Mesodermal cell (in vitro differentiated cells): ENCODE measurements at regions not wholly inside any gene's neighbourhood (a gene's known extent, or its start where the extent isn't known, plus 50 kb on each side); places are given as distances from the start of the nearest gene placed in this dataset.
"Not testable (repeated sequence)": the region's sequence is repeated elsewhere in the genome, so short reads cannot be mapped to it uniquely, and the experiment has no call there.

Experiments used
- H3K27ac ChIP-seq: 2 replicates; pipeline ENCODE4 v1.7.0; 2013; ENCODE audit warnings: mild to moderate bottlenecking, low read depth, low read length, moderate library complexity; ENCODE audit not compliant: severe bottlenecking
- H3K36me3 ChIP-seq: 2 replicates; pipeline ENCODE4 v1.7.1; 2013; ENCODE audit warnings: mild to moderate bottlenecking, low read length, moderate library complexity; ENCODE audit not compliant: control insufficient read depth, insufficient read depth
- H3K4me1 ChIP-seq: one replicate; pipeline ENCODE4 v1.7.1; 2013; ENCODE audit warnings: mild to moderate bottlenecking, low read length; ENCODE audit not compliant: insufficient read depth, control insufficient read depth, poor library complexity, severe bottlenecking
- H3K4me3 ChIP-seq: 2 replicates; pipeline ENCODE4 v1.7.0; 2013; ENCODE audit warnings: low read length, control low read depth, mild to moderate bottlenecking; ENCODE audit not compliant: insufficient read depth, poor library complexity, severe bottlenecking; ENCODE audit errors: extremely low read depth
- H3K9me3 ChIP-seq: 2 replicates; pipeline ENCODE4 v1.7.1; 2013; ENCODE audit warnings: mild to moderate bottlenecking, low read length, moderate library complexity; ENCODE audit not compliant: control insufficient read depth
- WGBS, 2 experiments: methylation state at CpG; one replicate each; pipeline ENCODE4 v1.1.5; 2013; ENCODE audit warnings: missing lambda C conversion rate in 2 of 2; ENCODE audit not compliant: insufficient coverage in 2 of 2; 5-methylcytosine and 5-hydroxymethylcytosine counted together

DNA sequence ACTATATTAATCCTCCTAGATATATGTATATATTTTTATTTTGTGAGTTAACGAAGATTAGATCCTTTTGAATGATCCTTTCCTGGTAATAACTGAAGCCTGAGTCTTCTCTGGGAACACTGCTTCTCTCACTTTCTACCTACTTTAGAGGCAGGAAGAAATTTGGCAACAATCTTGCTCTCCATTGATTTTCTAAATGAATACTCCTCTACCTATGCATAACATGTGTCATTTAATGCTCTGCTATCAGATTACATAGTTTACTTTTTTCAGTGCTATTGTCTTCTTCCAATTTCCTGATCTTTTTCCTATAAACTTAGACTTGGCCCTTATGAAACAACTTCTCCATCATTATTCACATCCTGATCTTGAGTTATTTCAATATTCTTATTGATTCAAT, 60.4 kb upstream of the PDHA2 start:
- H3K9me3 ChIP-seq, result no peaks in the 10 kb centered on the region
- no peaks in the 10 kb centered on the region for H3K36me3 ChIP-seq
- H3K27ac ChIP-seq, result no peak overlapping the region
- WGBS, 2 experiments, result no CpG with 5 or more reads among the region's 1 CpG
- no peaks in the 10 kb centered on the region for H3K4me1 ChIP-seq
- no peak overlapping the region for H3K4me3 ChIP-seq

DNA sequence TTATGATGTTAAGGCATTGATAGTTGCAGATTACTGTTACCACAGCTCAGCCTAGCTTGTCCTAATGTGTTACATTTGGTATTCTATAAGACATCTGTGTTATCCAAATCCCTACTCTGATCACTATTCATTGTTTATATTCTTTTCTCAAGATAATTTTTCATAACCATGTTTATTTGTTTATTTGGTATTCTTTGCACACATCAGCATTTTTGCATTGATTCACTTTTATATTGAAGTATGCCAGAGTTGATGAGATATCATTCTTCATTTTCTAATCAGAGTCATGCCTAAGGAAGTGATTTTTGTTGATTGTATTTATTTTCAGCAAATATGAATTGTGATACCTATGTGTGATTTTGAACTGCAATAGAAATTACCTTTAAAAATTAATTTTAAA, 61.2 kb upstream of the PDHA2 start:
- H3K9me3 ChIP-seq, result no peaks in the 10 kb centered on the region
- H3K4me3 ChIP-seq, result no peak overlapping the region
- no peaks in the 10 kb centered on the region for H3K4me1 ChIP-seq
- no peaks in the 10 kb centered on the region for H3K36me3 ChIP-seq
- no peak overlapping the region for H3K27ac ChIP-seq

DNA sequence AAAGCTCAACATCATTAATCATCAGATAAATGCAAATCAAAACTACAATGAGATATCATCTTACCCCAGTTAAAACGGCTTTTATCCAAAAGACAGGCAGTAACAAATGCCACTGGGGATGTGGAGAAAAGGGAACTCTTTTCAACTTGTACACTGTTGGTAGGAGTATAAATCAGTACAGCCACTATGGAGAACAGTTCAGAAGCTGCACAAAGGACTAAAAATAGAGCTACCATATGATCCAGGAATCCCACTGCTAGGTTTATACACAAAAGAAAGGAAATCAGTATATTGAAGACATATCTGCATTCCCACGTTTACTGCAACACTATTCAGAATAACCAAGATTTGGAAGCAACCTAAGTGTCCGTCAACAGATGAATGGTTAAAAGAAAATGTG, 69.3 kb upstream of the PDHA2 start:
- not testable (repeated sequence) for H3K4me3 ChIP-seq, H3K27ac ChIP-seq
- no CpG with 5 or more reads among the region's 3 CpGs for WGBS, 2 experiments

DNA sequence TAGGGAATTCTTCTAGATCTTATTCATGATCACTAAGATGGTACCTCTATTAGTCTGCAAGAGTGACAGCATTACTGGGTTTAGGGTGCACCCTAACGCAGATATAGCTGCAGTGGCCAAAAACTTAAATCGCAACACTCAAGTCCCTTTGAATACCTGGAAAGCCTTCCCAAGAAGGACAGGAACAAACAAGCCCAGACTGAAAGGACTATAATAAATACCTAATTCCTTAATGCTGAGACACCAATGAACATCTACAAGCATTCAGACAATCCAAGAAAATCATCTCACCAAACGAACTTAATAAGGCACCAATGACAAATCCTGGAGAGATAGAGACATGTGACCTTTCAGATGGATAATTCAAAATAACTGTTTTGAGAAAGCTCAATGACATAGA, 74.9 kb upstream of the PDHA2 start:
- WGBS, 2 experiments, result 80 to 100% methylated on average over 2 of the region's 3 CpGs
- Histone ChIP-seq H3K4me1 (peaks cover 12% of the 10 kb centered on the region), H3K4me3 (no peak overlapping the region), H3K9me3 (no peaks in the 10 kb centered on the region), H3K36me3 (no peaks in the 10 kb centered on the region), H3K27ac (no peak overlapping the region)

More for the DNA sequence above, 69.3 kb upstream of the PDHA2 start:
- not testable (repeated sequence) for H3K36me3 ChIP-seq, H3K4me1 ChIP-seq, H3K9me3 ChIP-seq

DNA sequence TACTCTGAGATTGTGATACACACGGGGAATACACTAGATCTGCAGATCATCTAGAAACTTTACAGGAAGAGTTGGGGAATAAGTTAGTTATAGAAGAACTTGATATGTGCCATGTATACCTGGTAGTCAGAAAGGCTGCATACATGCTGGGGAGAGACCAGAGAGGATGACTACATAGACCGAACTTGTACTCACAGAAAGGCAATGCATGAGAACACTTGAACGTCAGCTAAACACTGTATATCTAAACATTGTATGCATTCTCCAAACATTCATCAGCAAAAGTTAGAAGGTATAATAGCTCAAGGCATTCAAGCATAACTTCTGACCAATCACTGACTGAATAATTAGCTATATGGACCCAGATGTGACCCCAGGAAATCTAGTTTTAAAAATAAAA, 78.0 kb upstream of the PDHA2 start:
- 88 to 100% methylated on average over 1 of the region's 3 CpGs for WGBS, 2 experiments
- H3K4me3 ChIP-seq, result no peak overlapping the region

DNA sequence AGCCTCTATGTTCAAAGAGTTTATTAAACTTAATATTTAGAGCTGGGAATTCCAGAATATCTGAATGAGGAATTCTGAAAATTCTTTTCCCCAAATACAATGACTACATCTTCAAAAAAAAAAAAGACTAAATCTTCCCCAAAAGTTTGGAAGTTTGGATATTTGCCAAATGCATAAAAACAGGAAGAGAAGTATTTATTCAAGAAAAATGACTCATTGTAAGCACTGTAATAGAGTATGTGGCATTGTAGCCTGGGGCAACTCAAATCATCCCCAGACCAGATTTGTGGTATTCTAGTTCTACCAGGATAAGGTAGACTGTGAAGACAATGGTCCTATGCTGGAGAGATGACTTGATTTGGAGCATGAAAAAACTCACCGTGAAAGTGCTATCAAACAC, 78.5 kb upstream of the PDHA2 start:
- Histone ChIP-seq H3K4me1 (peaks cover 12% of the 10 kb centered on the region), H3K4me3 (no peak overlapping the region), H3K27ac (no peak overlapping the region), H3K36me3 (no peaks in the 10 kb centered on the region), H3K9me3 (no peaks in the 10 kb centered on the region)
- 100% methylated on average over 1 of the region's 1 CpG for WGBS, 2 experiments

More for the DNA sequence above, 78.0 kb upstream of the PDHA2 start:
- no peak overlapping the region for H3K27ac ChIP-seq
- no peaks in the 10 kb centered on the region for H3K36me3 ChIP-seq
- peaks cover 12% of the 10 kb centered on the region for H3K4me1 ChIP-seq
- H3K9me3 ChIP-seq, result no peaks in the 10 kb centered on the region

DNA sequence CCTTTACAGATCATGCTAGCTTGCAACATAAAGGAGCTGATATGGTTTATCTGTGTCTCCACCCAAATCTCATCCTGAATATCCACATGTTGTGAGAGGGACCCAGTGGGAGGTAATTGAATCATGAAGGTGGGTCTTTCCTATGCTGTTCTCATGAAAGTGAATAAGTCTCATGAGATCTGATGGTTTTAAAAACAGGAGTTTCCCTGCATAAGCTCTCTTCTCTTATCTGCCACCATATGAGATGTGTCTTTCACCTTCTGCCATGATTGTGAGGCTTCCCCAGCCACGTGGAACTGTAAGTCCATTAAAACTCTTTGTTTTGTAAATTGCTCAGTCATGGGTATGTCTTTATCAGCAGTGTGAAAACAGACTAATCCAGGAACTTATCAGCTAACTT, 79.2 kb upstream of the PDHA2 start:
- H3K4me1 ChIP-seq, result peaks cover 12% of the 10 kb centered on the region
- not testable (repeated sequence) for H3K27ac ChIP-seq, H3K4me3 ChIP-seq, H3K36me3 ChIP-seq, H3K9me3 ChIP-seq
- 0% methylated on average over 1 of the region's 1 CpG; no CpG with 5 or more reads in 1 of the 2 experiments for WGBS, 2 experiments

DNA sequence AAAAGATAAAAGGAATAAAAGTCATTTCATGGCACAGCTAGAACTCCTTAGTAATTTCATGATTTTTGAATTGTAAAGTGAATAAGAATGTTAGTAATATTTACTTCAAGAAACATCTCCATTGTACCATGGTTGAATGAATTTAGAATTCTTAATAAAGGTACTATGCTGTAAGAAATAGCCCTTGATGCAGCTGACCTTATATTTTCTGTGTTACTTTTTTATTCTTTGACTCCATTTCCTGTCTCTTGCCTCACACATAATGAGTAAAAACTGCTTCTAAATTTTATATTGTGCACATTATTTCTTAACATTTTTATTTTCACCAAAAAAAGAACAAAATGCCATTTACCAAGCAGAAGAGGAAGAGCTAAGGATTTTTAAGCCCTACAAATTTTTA, 81.9 kb upstream of the PDHA2 start:
- Histone ChIP-seq H3K9me3 (no peaks in the 10 kb centered on the region), H3K4me3 (no peak overlapping the region), H3K4me1 (peaks cover 12% of the 10 kb centered on the region), H3K36me3 (no peaks in the 10 kb centered on the region), H3K27ac (no peak overlapping the region)

DNA sequence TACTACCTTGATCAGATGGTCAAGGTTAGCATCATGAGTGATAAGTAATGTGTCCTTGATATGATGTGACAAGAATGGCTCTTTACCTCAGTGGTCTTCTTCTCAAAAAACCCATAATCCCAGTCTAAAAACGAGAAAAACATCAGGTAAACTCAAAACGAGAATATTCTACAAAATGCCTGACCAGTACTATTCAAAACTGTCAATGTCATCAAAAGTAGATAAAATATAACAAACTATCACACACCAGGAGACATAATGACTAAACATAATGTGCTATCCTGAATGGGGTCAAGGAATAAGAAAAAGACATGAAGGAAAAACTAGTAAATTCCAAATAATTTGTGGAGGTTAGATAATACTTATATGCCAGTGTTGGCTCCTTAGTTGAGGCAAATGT, 85.2 kb upstream of the PDHA2 start:
- no CpG with 5 or more reads among the region's 2 CpGs for WGBS, 2 experiments

DNA sequence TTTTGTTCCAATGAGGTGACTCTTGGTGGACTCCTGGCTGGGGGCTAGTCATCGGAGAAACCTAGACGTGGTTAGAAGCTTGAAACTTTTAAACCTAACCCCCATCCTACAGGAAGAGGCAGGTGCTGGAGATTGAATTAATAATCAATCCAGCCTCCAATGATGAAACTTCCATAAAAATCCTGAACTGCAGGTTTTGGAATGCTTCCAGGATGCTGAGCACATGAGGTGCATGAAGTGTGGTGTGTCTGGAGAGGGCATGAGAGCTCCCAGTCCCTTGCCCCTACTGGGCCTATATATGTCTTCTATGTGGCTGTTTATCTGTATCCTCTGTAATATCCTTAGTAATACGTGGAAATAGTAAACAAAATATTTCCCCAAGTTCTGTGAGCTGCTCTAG, 90.7 kb upstream of the PDHA2 start:
- Histone ChIP-seq H3K9me3 (no peaks in the 10 kb centered on the region), H3K36me3 (no peaks in the 10 kb centered on the region), H3K4me3 (no peak overlapping the region), H3K4me1 (no peaks in the 10 kb centered on the region), H3K27ac (no peak overlapping the region)
- no CpG with 5 or more reads among the region's 3 CpGs for WGBS, 2 experiments

More for the DNA sequence above, 85.2 kb upstream of the PDHA2 start:
- Histone ChIP-seq H3K4me3 (no peak overlapping the region), H3K27ac (no peak overlapping the region), H3K9me3 (no peaks in the 10 kb centered on the region), H3K36me3 (no peaks in the 10 kb centered on the region), H3K4me1 (no peaks in the 10 kb centered on the region)

DNA sequence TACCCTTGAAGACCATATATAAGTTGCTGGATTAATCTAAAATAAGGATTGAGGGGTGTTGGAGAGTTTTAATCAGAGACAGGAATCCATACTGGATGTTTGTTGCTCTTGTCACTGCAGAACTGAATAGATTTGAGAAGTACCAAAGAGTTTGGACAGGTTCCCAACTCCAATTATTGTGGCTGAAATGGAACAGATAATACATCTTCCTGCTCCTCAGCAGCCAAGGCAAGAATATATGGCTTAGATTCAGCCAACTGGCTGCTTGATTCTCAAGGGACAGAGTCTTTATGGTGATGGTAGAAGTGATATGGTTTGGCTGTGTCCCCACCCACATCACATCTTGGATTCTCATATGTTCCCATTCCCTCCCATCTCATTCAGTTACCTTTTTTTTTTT, 97.0 kb upstream of the PDHA2 start:
- Histone ChIP-seq H3K4me3 (no peak overlapping the region), H3K4me1 (no peaks in the 10 kb centered on the region), H3K36me3 (no peaks in the 10 kb centered on the region), H3K27ac (no peak overlapping the region), H3K9me3 (no peaks in the 10 kb centered on the region)

DNA sequence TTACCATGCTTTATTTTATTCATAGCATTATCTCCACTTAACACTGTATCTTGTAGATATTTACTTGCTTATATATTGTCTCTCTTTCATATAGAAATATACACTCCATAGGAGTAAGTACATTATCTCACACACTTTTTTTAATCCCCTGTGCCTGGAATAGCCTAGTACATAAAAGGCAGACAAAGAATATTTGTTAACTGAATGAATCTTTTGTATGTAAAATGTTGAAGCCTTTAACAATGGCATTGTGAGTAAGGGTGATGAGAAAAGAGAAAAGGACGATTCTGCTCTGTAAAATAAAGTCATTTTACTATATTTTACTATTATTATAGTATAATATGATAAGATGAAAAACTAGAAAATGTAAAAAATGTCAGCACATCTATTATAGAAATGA, 97.7 kb upstream of the PDHA2 start:
- H3K4me1 ChIP-seq, result no peaks in the 10 kb centered on the region
- no peaks in the 10 kb centered on the region for H3K36me3 ChIP-seq
- no peaks in the 10 kb centered on the region for H3K9me3 ChIP-seq
- WGBS, 2 experiments, result no CpG with 5 or more reads among the region's 1 CpG
- no peak overlapping the region for H3K4me3 ChIP-seq
- no peak overlapping the region for H3K27ac ChIP-seq
